ENCODE measurements at regions not wholly inside any gene's neighbourhood (a gene's known extent, or its start where the extent isn't known, plus 50 kb on each side); places are given as distances from the start of the nearest gene placed in this dataset.

DNA sequence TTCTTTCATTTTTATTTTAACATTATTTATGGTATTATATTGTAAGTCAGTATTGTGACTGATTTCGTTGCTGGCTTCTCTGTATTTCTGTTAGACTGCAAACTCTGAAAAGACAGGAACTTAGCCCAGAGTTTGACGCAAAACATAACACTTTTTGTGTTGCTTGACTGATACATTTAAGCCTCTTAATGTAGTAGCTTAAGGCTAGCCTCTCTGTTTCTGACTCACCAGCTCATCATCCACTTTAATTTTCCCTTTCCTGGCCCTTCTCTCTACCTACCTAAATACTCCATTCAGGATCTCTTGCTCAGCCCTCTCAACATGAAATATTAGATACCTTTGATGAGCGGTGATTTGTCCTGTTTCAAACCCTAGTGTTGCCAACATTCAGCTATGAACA, 420.6 kb downstream of the LRFN5 start (continued):
- TF ChIP-seq, protein P1, sequence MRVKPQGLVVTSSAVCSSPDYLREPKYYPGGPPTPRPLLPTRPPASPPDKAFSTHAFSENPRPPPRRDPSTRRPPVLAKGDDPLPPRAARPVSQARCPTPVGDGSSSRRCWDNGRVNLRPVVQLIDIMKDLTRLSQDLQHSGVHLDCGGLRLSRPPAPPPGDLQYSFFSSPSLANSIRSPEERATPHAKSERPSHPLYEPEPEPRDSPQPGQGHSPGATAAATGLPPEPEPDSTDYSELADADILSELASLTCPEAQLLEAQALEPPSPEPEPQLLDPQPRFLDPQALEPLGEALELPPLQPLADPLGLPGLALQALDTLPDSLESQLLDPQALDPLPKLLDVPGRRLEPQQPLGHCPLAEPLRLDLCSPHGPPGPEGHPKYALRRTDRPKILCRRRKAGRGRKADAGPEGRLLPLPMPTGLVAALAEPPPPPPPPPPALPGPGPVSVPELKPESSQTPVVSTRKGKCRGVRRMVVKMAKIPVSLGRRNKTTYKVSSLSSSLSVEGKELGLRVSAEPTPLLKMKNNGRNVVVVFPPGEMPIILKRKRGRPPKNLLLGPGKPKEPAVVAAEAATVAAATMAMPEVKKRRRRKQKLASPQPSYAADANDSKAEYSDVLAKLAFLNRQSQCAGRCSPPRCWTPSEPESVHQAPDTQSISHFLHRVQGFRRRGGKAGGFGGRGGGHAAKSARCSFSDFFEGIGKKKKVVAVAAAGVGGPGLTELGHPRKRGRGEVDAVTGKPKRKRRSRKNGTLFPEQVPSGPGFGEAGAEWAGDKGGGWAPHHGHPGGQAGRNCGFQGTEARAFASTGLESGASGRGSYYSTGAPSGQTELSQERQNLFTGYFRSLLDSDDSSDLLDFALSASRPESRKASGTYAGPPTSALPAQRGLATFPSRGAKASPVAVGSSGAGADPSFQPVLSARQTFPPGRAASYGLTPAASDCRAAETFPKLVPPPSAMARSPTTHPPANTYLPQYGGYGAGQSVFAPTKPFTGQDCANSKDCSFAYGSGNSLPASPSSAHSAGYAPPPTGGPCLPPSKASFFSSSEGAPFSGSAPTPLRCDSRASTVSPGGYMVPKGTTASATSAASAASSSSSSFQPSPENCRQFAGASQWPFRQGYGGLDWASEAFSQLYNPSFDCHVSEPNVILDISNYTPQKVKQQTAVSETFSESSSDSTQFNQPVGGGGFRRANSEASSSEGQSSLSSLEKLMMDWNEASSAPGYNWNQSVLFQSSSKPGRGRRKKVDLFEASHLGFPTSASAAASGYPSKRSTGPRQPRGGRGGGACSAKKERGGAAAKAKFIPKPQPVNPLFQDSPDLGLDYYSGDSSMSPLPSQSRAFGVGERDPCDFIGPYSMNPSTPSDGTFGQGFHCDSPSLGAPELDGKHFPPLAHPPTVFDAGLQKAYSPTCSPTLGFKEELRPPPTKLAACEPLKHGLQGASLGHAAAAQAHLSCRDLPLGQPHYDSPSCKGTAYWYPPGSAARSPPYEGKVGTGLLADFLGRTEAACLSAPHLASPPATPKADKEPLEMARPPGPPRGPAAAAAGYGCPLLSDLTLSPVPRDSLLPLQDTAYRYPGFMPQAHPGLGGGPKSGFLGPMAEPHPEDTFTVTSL (CRISPR knock-in tag; IDR thresholded peaks at IDR 0.05; ENCODE audit: borderline replicate concordance) = no peak
- TF ChIP-seq PHF20 (CRISPR knock-in tag; IDR thresholded peaks at IDR 0.05) = no peak
- TF ChIP-seq ARID2 (CRISPR knock-in tag; IDR thresholded peaks at IDR 0.05; ENCODE audit: borderline replicate concordance) = no peak
- TF ChIP-seq SIX4 (CRISPR knock-in tag; IDR thresholded peaks at IDR 0.05) = no peak
- TF ChIP-seq HNF4G (IDR thresholded peaks at IDR 0.05; ENCODE audit: borderline replicate concordance, low read depth, low read length) = no peak
- no peak for TF ChIP-seq HNF4G (CRISPR knock-in tag; IDR thresholded peaks at IDR 0.05; ENCODE audit: borderline replicate concordance, low read depth)
- no peak for TF ChIP-seq ZNF333 (CRISPR knock-in tag; IDR thresholded peaks at IDR 0.05; ENCODE audit: borderline replicate concordance)
- no peak for TF ChIP-seq ZNF12 (CRISPR knock-in tag; IDR thresholded peaks at IDR 0.05)
- no peak for TF ChIP-seq GATAD2A (CRISPR knock-in tag; IDR thresholded peaks at IDR 0.05)
- TF ChIP-seq ZNF720 (CRISPR knock-in tag; IDR thresholded peaks at IDR 0.05) = no peak
- TF ChIP-seq REXO4 (CRISPR knock-in tag; IDR thresholded peaks at IDR 0.05; ENCODE audit: borderline replicate concordance) = no peak
- no peak for TF ChIP-seq AGO1 (IDR thresholded peaks at IDR 0.05; ENCODE audit: low read depth, low read length, poor library complexity, severe bottlenecking)
